ACC112 (cell line): ENCODE measurements at regions not wholly inside any gene's neighbourhood (a gene's known extent, or its start where the extent isn't known, plus 50 kb on each side); places are given as distances from the start of the nearest gene placed in this dataset.
"Not testable (repeated sequence)": the region's sequence is repeated elsewhere in the genome, so short reads cannot be mapped to it uniquely, and the experiment has no call there.

Source experiments
- H2AFZ ChIP-seq: fragments of 200-600 bp; sonication (generic); one replicate; pipeline ENCODE4 v1.6.0; 2017; ENCODE audit warnings: antibody characterized with exemption, low read length; ENCODE audit not compliant: unreplicated experiment
- H3K27ac ChIP-seq: fragments of 200-600 bp; sonication (generic); 2 replicates; pipeline ENCODE4 v1.5.1; 2014; ENCODE audit warnings: low read depth, mild to moderate bottlenecking, antibody characterized with exemption, low read length, moderate library complexity
- H3K27me3 ChIP-seq: fragments of 200-600 bp; sonication (generic); 2 replicates; pipeline ENCODE4 v1.6.1; 2014; ENCODE audit warnings: mild to moderate bottlenecking, antibody characterized with exemption, low read length, moderate library complexity, mixed read lengths; ENCODE audit not compliant: insufficient read depth
- H3K36me3 ChIP-seq: fragments of 200-600 bp; sonication (generic); 2 replicates; pipeline ENCODE4 v1.6.1; 2016; ENCODE audit warnings: mild to moderate bottlenecking, antibody characterized with exemption, low read length, moderate library complexity, mixed read lengths; ENCODE audit not compliant: insufficient read depth
- H3K4me1 ChIP-seq: fragments of 200-600 bp; sonication (generic); one replicate; pipeline ENCODE4 v1.6.1; 2016; ENCODE audit warnings: low read length, mixed read lengths; ENCODE audit not compliant: insufficient read depth, unreplicated experiment, control insufficient read depth
- H3K4me3 ChIP-seq: fragments of 200-600 bp; sonication (generic); 2 replicates; pipeline ENCODE4 v1.5.1; 2014; ENCODE audit warnings: mild to moderate bottlenecking, low read depth, low read length
- H3K79me2 ChIP-seq: fragments of 200-600 bp; sonication (generic); one replicate; pipeline ENCODE4 v1.6.0; 2016; ENCODE audit warnings: low read length; ENCODE audit not compliant: control insufficient read depth, unreplicated experiment, insufficient read depth

- H3K79me2 ChIP-seq, result no peaks in the 10 kb centered on the region
- no peaks in the 10 kb centered on the region for H3K27me3 ChIP-seq
- no peak overlapping the region for H3K27ac ChIP-seq
- H3K4me1 ChIP-seq, result no peaks in the 10 kb centered on the region
- H3K36me3 ChIP-seq, result no peaks in the 10 kb centered on the region
- H3K4me3 ChIP-seq, result no peak overlapping the region
- H2AFZ ChIP-seq, result no peak overlapping the region
These were observed 366.6 kb downstream of the OSTF1 start for GRCh38 chr9:75454891-75455290.

GRCh38 chr9:75455444-75455921 lies 367.2 kb downstream of the OSTF1 start:
- no peak overlapping the region for H3K27ac ChIP-seq
- no peak overlapping the region for H3K4me3 ChIP-seq
- H3K36me3 ChIP-seq, result no peaks in the 10 kb centered on the region
- no peaks in the 10 kb centered on the region for H3K27me3 ChIP-seq
- no peaks in the 10 kb centered on the region for H3K79me2 ChIP-seq
- no peak overlapping the region for H2AFZ ChIP-seq
- H3K4me1 ChIP-seq, result no peaks in the 10 kb centered on the region

- Histone ChIP-seq H3K27me3 (no peaks in the 10 kb centered on the region), H3K4me1 (no peaks in the 10 kb centered on the region), H3K27ac (no peak overlapping the region), H3K79me2 (no peaks in the 10 kb centered on the region), H3K4me3 (no peak overlapping the region), H2AFZ (no peak overlapping the region), H3K36me3 (no peaks in the 10 kb centered on the region)
These were observed 368.4 kb downstream of the OSTF1 start for GRCh38 chr9:75456698-75457097.

- H3K27ac ChIP-seq, result no peak overlapping the region
- H3K4me1 ChIP-seq, result no peaks in the 10 kb centered on the region
These were observed 369.2 kb downstream of the OSTF1 start for GRCh38 chr9:75457474-75458011.

GRCh38 chr9:75459311-75459710 lies 371.0 kb downstream of the OSTF1 start:
- H2AFZ ChIP-seq, H3K4me1 ChIP-seq, H3K27ac ChIP-seq, H3K36me3 ChIP-seq, H3K4me3 ChIP-seq, H3K79me2 ChIP-seq, H3K27me3 ChIP-seq: not testable (repeated sequence)

More at GRCh38 chr9:75457474-75458011, 369.2 kb downstream of the OSTF1 start:
- H2AFZ ChIP-seq, result no peak overlapping the region
- H3K36me3 ChIP-seq, result no peaks in the 10 kb centered on the region
- no peaks in the 10 kb centered on the region for H3K79me2 ChIP-seq
- no peaks in the 10 kb centered on the region for H3K27me3 ChIP-seq
- no peak overlapping the region for H3K4me3 ChIP-seq

- Histone ChIP-seq H3K27ac (no peak overlapping the region), H3K79me2 (no peaks in the 10 kb centered on the region)
These were observed 372.9 kb downstream of the OSTF1 start for GRCh38 chr9:75461183-75461582.

GRCh38 chr9:75462866-75463265 lies 374.6 kb downstream of the OSTF1 start:
- Histone ChIP-seq H3K4me1 (no peaks in the 10 kb centered on the region), H3K36me3 (no peaks in the 10 kb centered on the region), H2AFZ (no peak overlapping the region), H3K27me3 (no peaks in the 10 kb centered on the region), H3K27ac (no peak overlapping the region), H3K79me2 (no peaks in the 10 kb centered on the region), H3K4me3 (no peak overlapping the region)

More at GRCh38 chr9:75461183-75461582, 372.9 kb downstream of the OSTF1 start:
- Histone ChIP-seq H3K36me3 (no peaks in the 10 kb centered on the region), H2AFZ (no peak overlapping the region), H3K4me1 (no peaks in the 10 kb centered on the region), H3K27me3 (no peaks in the 10 kb centered on the region), H3K4me3 (no peak overlapping the region)

- H3K36me3 ChIP-seq, result no peaks in the 10 kb centered on the region
- H3K4me1 ChIP-seq, result no peaks in the 10 kb centered on the region
- no peak overlapping the region for H3K4me3 ChIP-seq
- no peaks in the 10 kb centered on the region for H3K79me2 ChIP-seq
- H3K27me3 ChIP-seq, result no peaks in the 10 kb centered on the region
- H3K27ac ChIP-seq, result no peak overlapping the region
- no peak overlapping the region for H2AFZ ChIP-seq
These were observed 375.6 kb downstream of the OSTF1 start for GRCh38 chr9:75463871-75464270.

GRCh38 chr9:75464726-75465125 lies 376.4 kb downstream of the OSTF1 start:
- H3K79me2 ChIP-seq, result no peaks in the 10 kb centered on the region
- H3K27me3 ChIP-seq, result no peaks in the 10 kb centered on the region
- H3K36me3 ChIP-seq, result no peaks in the 10 kb centered on the region
- H2AFZ ChIP-seq, result no peak overlapping the region
- H3K4me1 ChIP-seq, result no peaks in the 10 kb centered on the region
- H3K27ac ChIP-seq, result no peak overlapping the region
- H3K4me3 ChIP-seq, result no peak overlapping the region

- Histone ChIP-seq H3K4me1 (no peaks in the 10 kb centered on the region), H3K4me3 (no peak overlapping the region), H3K36me3 (no peaks in the 10 kb centered on the region), H2AFZ (no peak overlapping the region), H3K79me2 (no peaks in the 10 kb centered on the region), H3K27ac (no peak overlapping the region), H3K27me3 (no peaks in the 10 kb centered on the region)
These were observed 378.8 kb downstream of the OSTF1 start for GRCh38 chr9:75467142-75467541.

- Histone ChIP-seq H3K4me3 (no peak overlapping the region), H3K4me1 (no peaks in the 10 kb centered on the region), H2AFZ (no peak overlapping the region), H3K27ac (no peak overlapping the region), H3K79me2 (no peaks in the 10 kb centered on the region), H3K27me3 (no peaks in the 10 kb centered on the region), H3K36me3 (no peaks in the 10 kb centered on the region)
These were observed 383.3 kb downstream of the OSTF1 start for GRCh38 chr9:75471549-75472114.
